ENCODE measurements at regions not wholly inside any gene's neighbourhood (a gene's known extent, or its start where the extent isn't known, plus 50 kb on each side); places are given as distances from the start of the nearest gene placed in this dataset.

GRCh38 chr2:195507447-195508138 is 149.4 kb upstream of the SLC39A10 start:
- 75 to 84% (median 77%) methylated on average over 3 of the region's 3 CpGs for WGBS, 5 donors

GRCh38 chr2:195505701-195506100 is 151.3 kb upstream of the SLC39A10 start:
- peaks cover 0 to 6% (median 0%) of the 10 kb centered on the region in 4 donors for H3K9me3 ChIP-seq
- peaks cover 0 to 4% (median 0%) of the 10 kb centered on the region in 4 donors for H3K4me1 ChIP-seq
- no peak overlapping the region for H3K4me3 ChIP-seq
- intact Hi-C loops (cut with DNase I; ENCODE audit: low total_unique reads) = no loop called here
- H3K27me3 ChIP-seq = no peaks in the 10 kb centered on the region
- no peak overlapping the region for H3K27ac ChIP-seq
- H3K36me3 ChIP-seq = no peaks in the 10 kb centered on the region
- no peak for DNase-seq
- 84 to 92% (median 90%) methylated on average over 2 of the region's 2 CpGs for WGBS, 5 donors
- TF ChIP-seq POLR2AphosphoS5 (IDR thresholded peaks at IDR 0.05) (no peak), POLR2A (IDR thresholded peaks at IDR 0.05) (no peak), CTCF (IDR thresholded peaks at IDR 0.05) (no peak), EP300 (IDR thresholded peaks at IDR 0.05) (no peak)

More at GRCh38 chr2:195507447-195508138, 149.4 kb upstream of the SLC39A10 start:
- H3K9me3 ChIP-seq = peaks cover 0 to 6% (median 0%) of the 10 kb centered on the region in 4 donors
- H3K36me3 ChIP-seq = no peaks in the 10 kb centered on the region
- peaks cover 0 to 4% (median 0%) of the 10 kb centered on the region in 4 donors for H3K4me1 ChIP-seq
- no peak for TF ChIP-seq CTCF (IDR thresholded peaks at IDR 0.05)
- no peak for TF ChIP-seq POLR2A (IDR thresholded peaks at IDR 0.05)
- TF ChIP-seq POLR2AphosphoS5 (IDR thresholded peaks at IDR 0.05) = no peak
- TF ChIP-seq EP300 (IDR thresholded peaks at IDR 0.05) = no peak
- H3K27me3 ChIP-seq = no peaks in the 10 kb centered on the region
- intact Hi-C loops (cut with DNase I; ENCODE audit: low total_unique reads) = no loop called here
- no peak overlapping the region for H3K4me3 ChIP-seq
- no peak overlapping the region for H3K27ac ChIP-seq
- DNase-seq = no peak

GRCh38 chr2:195503208-195503607 is 153.8 kb upstream of the SLC39A10 start:
- TF ChIP-seq POLR2A (IDR thresholded peaks at IDR 0.05) = no peak
- TF ChIP-seq POLR2AphosphoS5 (IDR thresholded peaks at IDR 0.05) = no peak
- TF ChIP-seq CTCF (IDR thresholded peaks at IDR 0.05) = no peak
- TF ChIP-seq EP300 (IDR thresholded peaks at IDR 0.05) = no peak
- no peak overlapping the region for H3K4me3 ChIP-seq
- no peak overlapping the region for H3K27ac ChIP-seq
- intact Hi-C loops (cut with DNase I; ENCODE audit: low total_unique reads) = no loop called here
- H3K36me3 ChIP-seq = no peaks in the 10 kb centered on the region
- WGBS, 5 donors = 60 to 83% (median 65%) methylated on average over 6 of the region's 6 CpGs
- peaks cover 0 to 6% (median 0%) of the 10 kb centered on the region in 4 donors for H3K9me3 ChIP-seq
- DNase-seq = no peak
- H3K4me1 ChIP-seq = peaks cover 0 to 4% (median 0%) of the 10 kb centered on the region in 4 donors
- no peaks in the 10 kb centered on the region for H3K27me3 ChIP-seq

GRCh38 chr2:195501746-195502145 is 155.3 kb upstream of the SLC39A10 start:
- H3K27ac ChIP-seq = no peak overlapping the region
- no peak for DNase-seq

More at GRCh38 chr2:195501746-195502145, 155.3 kb upstream of the SLC39A10 start:
- intact Hi-C loops (cut with DNase I; ENCODE audit: low total_unique reads) = no loop called here
- H3K9me3 ChIP-seq = no peaks in the 10 kb centered on the region
- 91 to 95% (median 93%) methylated on average over 7 of the region's 7 CpGs for WGBS, 5 donors
- TF ChIP-seq POLR2AphosphoS5 (IDR thresholded peaks at IDR 0.05) = no peak
- TF ChIP-seq EP300 (IDR thresholded peaks at IDR 0.05) = no peak
- no peak for TF ChIP-seq CTCF (IDR thresholded peaks at IDR 0.05)
- no peak for TF ChIP-seq POLR2A (IDR thresholded peaks at IDR 0.05)
- no peak overlapping the region for H3K4me3 ChIP-seq
- H3K4me1 ChIP-seq = peaks cover 0 to 4% (median 0%) of the 10 kb centered on the region in 4 donors
- no peaks in the 10 kb centered on the region for H3K36me3 ChIP-seq
- no peaks in the 10 kb centered on the region for H3K27me3 ChIP-seq

All from stomach (tissue), 8 donors.